Activated CD4-positive, alpha-beta T cell treated with anti-CD3 and anti-CD28 coated beads for 24 hours (primary cell): ENCODE measurements at regions not wholly inside any gene's neighbourhood (a gene's known extent, or its start where the extent isn't known, plus 50 kb on each side); places are given as distances from the start of the nearest gene placed in this dataset.

Experiments
- DNase-seq, 2 donors: peaks; one replicate each; pipeline ENCODE4 v3.0.0-alpha.2; 2020; ENCODE audit warnings: low read depth in 2 of 2

DNA sequence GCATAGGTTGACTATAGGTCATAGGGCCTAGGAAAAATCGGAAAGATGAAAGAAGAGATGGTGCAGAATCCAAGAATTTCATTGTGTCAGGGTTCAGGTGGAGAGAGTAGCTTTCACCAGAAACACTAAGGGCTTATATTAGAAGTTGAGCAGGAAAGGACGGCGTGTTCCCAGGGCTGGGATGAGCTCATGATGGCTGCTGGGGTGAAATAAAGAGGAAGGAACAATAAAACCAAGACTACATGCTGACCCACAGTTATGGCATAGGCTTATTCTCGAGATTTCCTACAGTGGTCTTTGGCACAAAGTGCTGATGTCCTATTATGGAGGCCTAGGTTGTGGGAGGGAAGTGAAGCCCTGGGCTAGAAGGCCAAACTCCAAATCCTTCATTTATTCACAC is 195.8 kb downstream of the PTEN start:
- no peak for DNase-seq

GRCh38 chr10:88060762-88061161 is 197.3 kb downstream of the PTEN start:
- DNase-seq: no peak

DNA sequence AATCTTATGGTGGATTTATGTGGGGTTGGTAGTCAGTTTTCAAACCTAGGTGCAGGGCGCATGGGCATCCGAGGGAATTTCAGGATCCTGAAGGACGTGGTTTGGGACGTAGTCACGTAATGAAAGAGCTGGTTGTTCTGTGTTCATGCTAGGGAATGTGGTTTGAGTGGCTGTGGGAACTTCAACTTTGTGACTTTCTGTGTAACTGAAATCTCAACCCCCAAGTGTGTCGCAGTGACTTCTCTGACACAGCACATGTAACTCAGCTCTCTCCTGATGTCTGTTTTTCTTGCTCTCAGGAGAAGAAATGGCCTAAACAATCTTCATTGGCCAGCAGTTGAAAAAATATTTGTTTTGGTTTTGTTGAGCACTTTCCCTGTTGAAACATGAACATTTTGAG is 199.0 kb downstream of the PTEN start:
- DNase-seq: no peak

GRCh38 chr10:88062798-88063472 is 199.5 kb downstream of the PTEN start:
- no peak for DNase-seq

DNA sequence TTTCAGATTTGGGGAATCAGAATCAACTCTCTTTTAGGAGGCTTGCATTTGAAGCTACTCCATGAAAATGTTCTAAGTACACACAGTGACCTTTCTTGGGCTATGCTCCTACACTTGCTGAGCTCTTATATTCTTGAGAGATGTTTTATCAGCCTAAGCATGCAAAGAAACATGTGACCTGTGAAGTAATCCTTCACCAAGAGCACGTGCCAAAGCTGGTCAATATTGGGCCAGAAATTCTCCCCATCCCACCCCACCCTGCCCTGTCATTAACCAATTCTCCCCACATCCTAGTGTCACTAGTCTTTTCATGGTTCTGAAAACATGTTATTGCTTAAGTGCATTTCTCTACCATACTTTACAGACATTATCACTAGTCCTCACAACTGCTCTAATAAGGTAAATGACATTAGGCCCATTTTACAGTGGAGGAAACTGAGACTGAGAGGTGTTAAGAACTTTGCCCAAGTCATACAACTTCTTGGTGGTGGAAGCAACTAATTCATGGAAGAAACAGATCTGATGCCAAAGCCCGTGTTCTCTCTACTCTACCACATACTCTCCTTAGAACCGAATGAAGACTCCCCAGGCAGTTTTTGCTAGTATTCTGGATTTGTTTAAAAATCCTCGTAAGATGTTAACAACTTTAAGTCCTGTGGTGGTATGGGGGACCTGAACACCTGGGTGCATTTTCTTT is 200.6 kb downstream of the PTEN start:
- DNase-seq: no peak

GRCh38 chr10:88064608-88065382 is 201.4 kb downstream of the PTEN start:
- no peak for DNase-seq

DNA sequence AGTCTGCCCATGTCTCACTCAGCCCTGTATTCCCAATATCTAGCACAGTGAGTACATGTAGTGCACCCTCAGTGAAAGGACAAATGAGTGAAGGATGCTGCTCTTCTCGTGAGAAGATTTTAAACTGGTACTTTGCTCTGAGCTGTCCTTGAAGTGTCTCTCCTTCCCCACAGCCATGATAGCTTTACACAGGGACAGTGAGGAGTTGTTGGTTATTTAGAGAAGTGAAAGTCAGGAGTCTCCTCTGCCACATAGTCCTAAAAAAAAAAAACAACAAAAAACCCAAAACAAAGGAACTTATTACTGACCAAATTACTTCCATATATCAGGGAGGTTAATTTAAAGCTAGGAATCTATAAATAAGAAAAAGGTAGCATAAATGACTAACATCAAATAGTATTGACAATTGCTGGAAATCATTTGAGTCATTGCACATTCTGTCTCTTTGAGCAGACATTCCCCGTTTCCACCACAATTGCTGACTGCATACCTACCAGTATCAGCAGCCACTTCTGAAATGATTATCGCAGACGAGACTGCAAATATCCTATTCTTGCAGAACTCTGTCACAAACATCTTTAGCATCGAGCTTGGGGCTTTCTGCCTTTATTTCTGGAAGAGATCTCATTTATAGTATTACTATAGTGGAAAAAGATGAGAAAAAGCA is 202.1 kb downstream of the PTEN start:
- DNase-seq: peak in 1 of 2 donors; percentile 16

- DNase-seq: no peak
Observed at GRCh38 chr10:88066319-88066718, 202.9 kb downstream of the PTEN start.

GRCh38 chr10:88066876-88067275 is 203.5 kb downstream of the PTEN start:
- no peak for DNase-seq

DNA sequence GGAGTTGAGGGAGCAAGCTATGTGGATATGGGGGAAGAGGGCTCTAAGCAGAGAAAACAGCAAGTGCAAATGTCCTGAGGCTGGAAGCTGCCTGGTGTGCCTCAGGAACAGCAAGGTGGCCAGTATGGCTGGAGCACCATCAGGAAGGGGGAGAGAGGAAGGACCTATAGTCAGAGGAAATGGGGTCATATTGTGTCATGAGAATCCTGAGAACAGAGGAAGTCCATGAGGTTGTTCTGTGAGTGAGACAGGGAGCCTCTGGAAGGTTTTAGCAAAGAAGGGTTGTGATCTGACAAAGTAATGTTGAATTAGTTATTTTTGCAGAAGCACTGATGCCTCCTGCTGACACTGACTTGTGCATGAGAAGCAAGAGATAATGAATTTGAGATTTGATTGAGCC is 204.3 kb downstream of the PTEN start:
- DNase-seq: no peak

- no peak for DNase-seq
Observed at GRCh38 chr10:88069338-88069737, 205.9 kb downstream of the PTEN start.

DNA sequence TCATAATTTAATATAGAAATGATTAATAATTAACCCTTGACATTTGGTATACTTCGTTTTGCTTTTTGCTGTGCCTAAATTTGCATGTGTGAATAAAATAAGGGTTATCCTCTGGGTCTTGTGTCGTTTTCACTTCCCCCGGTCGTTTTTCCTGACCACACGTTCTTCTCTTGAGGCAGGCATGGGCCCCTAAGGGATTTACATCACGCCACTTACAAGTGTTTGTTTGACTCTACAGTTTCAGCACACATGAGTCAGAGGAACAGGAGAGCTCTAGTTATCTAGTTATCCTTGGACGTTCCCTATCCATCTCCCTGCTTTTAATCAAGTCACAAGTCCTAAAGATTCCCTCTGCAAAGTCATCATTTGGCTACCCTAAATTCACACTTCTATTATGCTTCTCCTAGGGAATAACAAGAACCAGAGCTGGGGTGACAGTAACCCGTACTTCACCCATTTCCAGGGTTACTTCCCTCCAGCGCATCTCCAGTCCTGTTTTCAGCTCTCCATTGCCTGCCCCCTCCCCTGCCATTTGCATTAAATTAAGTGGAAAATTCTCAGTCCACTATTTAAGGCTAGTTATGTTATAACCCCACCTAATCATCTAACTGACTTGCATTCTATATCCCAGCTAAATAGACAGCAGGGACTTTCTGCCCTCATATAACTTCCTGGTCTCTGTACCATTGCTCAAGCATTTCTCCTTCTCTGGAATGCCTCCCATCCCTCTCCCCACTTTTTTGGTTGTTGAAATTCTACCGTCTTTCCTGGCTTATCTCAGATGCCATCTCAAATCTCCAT is 206.9 kb downstream of the PTEN start:
- DNase-seq: no peak

- DNase-seq: no peak
Observed at GRCh38 chr10:88071879-88072278, 208.5 kb downstream of the PTEN start.

- no peak for DNase-seq
Observed at GRCh38 chr10:88073682-88074081, 210.3 kb downstream of the PTEN start.

GRCh38 chr10:88074971-88075370 is 211.5 kb downstream of the PTEN start:
- DNase-seq: no peak

- no peak for DNase-seq
Observed at GRCh38 chr10:88076027-88076880, 212.8 kb downstream of the PTEN start.

DNA sequence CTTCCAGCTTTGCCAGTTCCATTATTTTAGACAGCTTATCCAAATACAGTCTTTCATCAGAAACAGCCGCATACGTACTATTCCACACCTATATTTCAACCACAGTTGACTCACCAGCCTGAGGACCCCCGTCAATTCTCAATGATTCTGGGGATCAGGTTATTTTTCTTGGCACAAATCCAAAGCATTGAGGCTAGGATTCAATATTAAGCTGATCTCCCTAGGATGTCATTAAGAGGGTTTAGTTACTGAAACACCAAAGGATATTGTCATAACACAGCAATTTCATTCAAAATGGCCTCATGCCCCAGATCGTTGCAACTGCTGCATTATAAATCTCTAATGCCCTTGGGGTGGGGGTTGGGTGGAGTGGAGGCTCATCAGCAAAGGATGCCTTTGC is 214.6 kb downstream of the PTEN start:
- no peak for DNase-seq

GRCh38 chr10:88080213-88080612 is 216.8 kb downstream of the PTEN start:
- no peak for DNase-seq

- DNase-seq: no peak
Observed at GRCh38 chr10:88081457-88082054, 218.1 kb downstream of the PTEN start.

DNA sequence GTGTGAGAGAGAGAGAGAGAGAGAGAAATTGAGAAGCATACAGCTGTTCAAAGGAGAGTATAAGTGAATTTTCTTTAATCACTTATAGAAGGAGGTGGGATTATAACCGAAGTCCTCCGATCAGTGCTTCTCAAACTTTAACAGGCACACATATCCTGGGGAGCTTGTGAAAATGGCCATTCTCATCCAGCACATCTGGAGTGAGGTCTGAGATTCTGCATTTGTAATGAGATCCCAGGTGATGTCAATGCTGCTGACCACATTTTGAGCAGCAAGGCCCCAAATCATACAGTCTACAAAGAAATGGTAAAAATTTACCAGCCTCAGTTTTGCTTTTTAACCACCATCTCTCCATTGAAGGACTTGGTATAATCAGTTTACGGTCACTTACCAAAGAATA is 219.0 kb downstream of the PTEN start:
- DNase-seq: no peak
